Natural killer cell (primary cell): ENCODE measurements at regions not wholly inside any gene's neighbourhood (a gene's known extent, or its start where the extent isn't known, plus 50 kb on each side); places are given as distances from the start of the nearest gene placed in this dataset.

Experiments used
- ATAC-seq, 3 donors: fragments of 150-1000 bp in 2 of 3; fragments of 200-7000 bp in 1 of 3; cut with Tn5 transposase; 1 replicate in 1 of 3; 2 replicates in 2 of 3; pipeline ENCODE4 v1.10.0; 2021; ENCODE audit warnings: mild to moderate bottlenecking in 2 of 3, moderate library complexity in 2 of 3
- DNase-seq, 2 donors: peaks; one replicate each; pipeline versions ENCODE4 v3.0.0 to v3.0.0-alpha.2; 2013 to 2021; ENCODE audit warnings: mixed read lengths in 1 of 2
- H3K27ac ChIP-seq: one replicate; pipeline ENCODE4 v1.5.1; 2013; ENCODE audit warnings: mild to moderate bottlenecking, low read length
- H3K27me3 ChIP-seq: one replicate; pipeline ENCODE4 v1.6.1; 2013; ENCODE audit warnings: low read length; ENCODE audit not compliant: control insufficient read depth, insufficient read depth
- H3K36me3 ChIP-seq: one replicate; pipeline ENCODE4 v1.6.1; 2013; ENCODE audit warnings: low read length; ENCODE audit not compliant: control insufficient read depth, insufficient read depth
- H3K4me1 ChIP-seq: one replicate; pipeline ENCODE4 v1.6.1; 2013; ENCODE audit warnings: low read length; ENCODE audit not compliant: control insufficient read depth, insufficient read depth
- H3K4me3 ChIP-seq: one replicate; pipeline ENCODE4 v1.5.1; 2013; ENCODE audit warnings: low read length
- H3K9me3 ChIP-seq: one replicate; pipeline ENCODE4 v1.6.1; 2013; ENCODE audit warnings: low read length; ENCODE audit not compliant: control insufficient read depth, insufficient read depth
- H3K27ac Mint-ChIP-seq, 2 donors: one replicate each; pipeline ENCODE4 v1.8.0; 2022; ENCODE audit warnings: mild to moderate bottlenecking in 2 of 2, mixed read lengths in 2 of 2, moderate library complexity in 1 of 2
- H3K27me3 Mint-ChIP-seq, 2 donors: one replicate each; pipeline ENCODE4 v1.8.0; 2022; ENCODE audit warnings: low read depth in 2 of 2, mixed read lengths in 2 of 2
- H3K36me3 Mint-ChIP-seq: one replicate; pipeline ENCODE4 v1.8.0; 2022; ENCODE audit warnings: mixed read lengths
- H3K4me1 Mint-ChIP-seq, 2 donors: one replicate each; pipeline ENCODE4 v1.8.0; 2022; ENCODE audit warnings: mixed read lengths in 2 of 2
- H3K4me3 Mint-ChIP-seq: one replicate; pipeline ENCODE4 v1.8.0; 2022; ENCODE audit warnings: mild to moderate bottlenecking, moderate library complexity, mixed read lengths
- H3K9me3 Mint-ChIP-seq, 2 donors: one replicate each; pipeline ENCODE4 v1.8.0; 2022; ENCODE audit warnings: mixed read lengths in 2 of 2
- CTCF ChIP-seq: fragments of 200-600 bp; IDR thresholded peaks from one replicate; pipeline ENCODE4 v1.8.0; 2022; ENCODE audit warnings: antibody characterized with exemption
- WGBS: methylation state at CpG from one replicate; pipeline ENCODE4 v1.1.7; 2013; ENCODE audit warnings: missing lambda C conversion rate; ENCODE audit not compliant: insufficient coverage; 5-methylcytosine and 5-hydroxymethylcytosine counted together
- intact Hi-C: fragments of 100-400 bp; cut with micrococcal nuclease; formaldehyde crosslinking; loops from one replicate; pipeline ENCODE4 v1.14.2; 2022

- H3K4me3 Mint-ChIP-seq = no peak overlapping the region
These were observed 886.1 kb upstream of the SORCS1 start for GRCh38 chr10:108050626-108051025.

GRCh38 chr10:108049668-108050067, 885.2 kb upstream of the SORCS1 start:
- Histone ChIP-seq H3K36me3 (no peaks in the 10 kb centered on the region), H3K9me3 (no peaks in the 10 kb centered on the region), H3K27me3 (no peaks in the 10 kb centered on the region), H3K27ac (no peak overlapping the region), H3K4me3 (no peak overlapping the region), H3K4me1 (no peaks in the 10 kb centered on the region)
- Mint-ChIP-seq H3K4me3 (no peak overlapping the region), H3K4me1 (no peaks in the 10 kb centered on the region), H3K36me3 (peaks cover 6% of the 10 kb centered on the region), H3K27me3 (no peaks in the 10 kb centered on the region), H3K9me3 (peaks cover 6 to 16% of the 10 kb centered on the region in 2 donors), H3K27ac (no peak overlapping the region)
- ATAC-seq (no peak), DNase-seq (no peak)
- 100% methylated on average over 1 of the region's 1 CpG for WGBS
- TF ChIP-seq CTCF = no peak
- intact Hi-C loops = no loop called here

More at GRCh38 chr10:108050626-108051025, 886.1 kb upstream of the SORCS1 start:
- H3K4me3 ChIP-seq = no peak overlapping the region
- no peak overlapping the region for H3K27ac Mint-ChIP-seq
- H3K36me3 ChIP-seq = no peaks in the 10 kb centered on the region
- no peak for TF ChIP-seq CTCF
- ATAC-seq = no peak
- peaks cover 6 to 16% of the 10 kb centered on the region in 2 donors for H3K9me3 Mint-ChIP-seq
- intact Hi-C loops = no loop called here
- no peaks in the 10 kb centered on the region for H3K27me3 ChIP-seq
- 82% methylated on average over 1 of the region's 1 CpG for WGBS
- H3K9me3 ChIP-seq = no peaks in the 10 kb centered on the region
- DNase-seq = no peak
- no peaks in the 10 kb centered on the region for H3K27me3 Mint-ChIP-seq
- H3K4me1 Mint-ChIP-seq = no peaks in the 10 kb centered on the region
- H3K36me3 Mint-ChIP-seq = peaks cover 6% of the 10 kb centered on the region
- H3K4me1 ChIP-seq = no peaks in the 10 kb centered on the region
- no peak overlapping the region for H3K27ac ChIP-seq

- Mint-ChIP-seq H3K27ac (no peak overlapping the region), H3K4me3 (no peak overlapping the region), H3K27me3 (no peaks in the 10 kb centered on the region), H3K36me3 (peaks cover 6% of the 10 kb centered on the region), H3K4me1 (no peaks in the 10 kb centered on the region), H3K9me3 (peaks cover 6 to 15% of the 10 kb centered on the region in 2 donors)
- 90% methylated on average over 2 of the region's 2 CpGs for WGBS
- H3K9me3 ChIP-seq = peaks cover 2% of the 10 kb centered on the region
- no peak overlapping the region for H3K4me3 ChIP-seq
- no peaks in the 10 kb centered on the region for H3K27me3 ChIP-seq
- ATAC-seq (no peak), DNase-seq (no peak)
- H3K36me3 ChIP-seq = no peaks in the 10 kb centered on the region
- no peak for TF ChIP-seq CTCF
- no peak overlapping the region for H3K27ac ChIP-seq
- intact Hi-C loops = no loop called here
- no peaks in the 10 kb centered on the region for H3K4me1 ChIP-seq
These were observed 884.4 kb upstream of the SORCS1 start for GRCh38 chr10:108048898-108049297.

- H3K36me3 ChIP-seq = no peaks in the 10 kb centered on the region
- intact Hi-C loops = no loop called here
- Mint-ChIP-seq H3K9me3 (peaks cover 9 to 13% of the 10 kb centered on the region in 2 donors), H3K27me3 (no peaks in the 10 kb centered on the region), H3K4me1 (no peaks in the 10 kb centered on the region), H3K36me3 (no peaks in the 10 kb centered on the region), H3K27ac (no peak overlapping the region), H3K4me3 (no peak overlapping the region)
- no peak overlapping the region for H3K4me3 ChIP-seq
- no peaks in the 10 kb centered on the region for H3K27me3 ChIP-seq
- no peak for DNase-seq
- H3K27ac ChIP-seq = no peak overlapping the region
- TF ChIP-seq CTCF = no peak
- no peaks in the 10 kb centered on the region for H3K4me1 ChIP-seq
- H3K9me3 ChIP-seq = peaks cover 6% of the 10 kb centered on the region
- 76% methylated on average over 8 of the region's 8 CpGs for WGBS
- ATAC-seq = no peak
These were observed 875.5 kb upstream of the SORCS1 start for GRCh38 chr10:108039821-108040584.
